Ascending aorta (tissue), 2 donors: ENCODE measurements at regions not wholly inside any gene's neighbourhood (a gene's known extent, or its start where the extent isn't known, plus 50 kb on each side); places are given as distances from the start of the nearest gene placed in this dataset.

Source experiments
- DNase-seq, 2 donors: peaks; one replicate each; pipeline ENCODE4 v3.0.0-alpha.2; 2019; ENCODE audit warnings: low spot score in 2 of 2
- H3K27ac ChIP-seq, 2 donors: fragments of 200-600 bp; sonication (generic); one replicate each; pipeline ENCODE4 v1.5.1; 2016 to 2017; ENCODE audit warnings: mild to moderate bottlenecking in 1 of 2
- H3K27me3 ChIP-seq: fragments of 200-600 bp; sonication (generic); one replicate; pipeline ENCODE4 v1.5.1; 2017
- H3K36me3 ChIP-seq, 2 donors: fragments of 200-600 bp; sonication (generic); one replicate each; pipeline ENCODE4 v1.5.1; 2016
- H3K4me1 ChIP-seq, 2 donors: fragments of 200-600 bp; sonication (generic); one replicate each; pipeline ENCODE4 v1.5.1; 2016 to 2017; ENCODE audit warnings: mild to moderate bottlenecking in 1 of 2
- H3K4me3 ChIP-seq, 2 donors: fragments of 200-600 bp; sonication (generic); one replicate each; pipeline ENCODE4 v1.5.1; 2016 to 2017; ENCODE audit warnings: mild to moderate bottlenecking in 1 of 2
- H3K9me3 ChIP-seq, 2 donors: fragments of 200-600 bp; sonication (generic); one replicate each; pipeline ENCODE4 v1.5.1; 2016
- CTCF ChIP-seq, 3 experiments: fragments of 200-600 bp in 2 of 3; fragments of 450-650 bp in 1 of 3; sonication (generic) in 2 of 3; IDR thresholded peaks; one replicate each; pipeline ENCODE4 v1.5.1; 2016 to 2019; ENCODE audit warnings: antibody characterized with exemption in 3 of 3, mild to moderate bottlenecking in 1 of 3, moderate library complexity in 1 of 3
- intact Hi-C: fragments of 100-400 bp; cut with DNase I; formaldehyde crosslinking; loops from one replicate; pipeline ENCODE4 v1.15.1; 2023

- TF ChIP-seq CTCF (IDR thresholded peaks at IDR 0.05), result no peak
- no peak overlapping the region for H3K4me3 ChIP-seq
- H3K4me1 ChIP-seq, result no peaks in the 10 kb centered on the region
- intact Hi-C loops, result no loop called here
- H3K27ac ChIP-seq, result no peak overlapping the region
- H3K27me3 ChIP-seq, result no peaks in the 10 kb centered on the region
- DNase-seq, result no peak
- H3K9me3 ChIP-seq, result no peaks in the 10 kb centered on the region
- no peaks in the 10 kb centered on the region for H3K36me3 ChIP-seq
Measured at GRCh38 chr3:72554689-72555088, 293.6 kb downstream of the SHQ1 start.

- no peaks in the 10 kb centered on the region for H3K27me3 ChIP-seq
- H3K9me3 ChIP-seq, result no peaks in the 10 kb centered on the region
- H3K4me3 ChIP-seq, result no peak overlapping the region
- no peaks in the 10 kb centered on the region for H3K36me3 ChIP-seq
- intact Hi-C loops, result no loop called here
- no peak for TF ChIP-seq CTCF (IDR thresholded peaks at IDR 0.05)
- DNase-seq, result no peak
- no peak overlapping the region for H3K27ac ChIP-seq
- H3K4me1 ChIP-seq, result no peaks in the 10 kb centered on the region
Measured at GRCh38 chr3:72553298-72553697, 294.9 kb downstream of the SHQ1 start.

GRCh38 chr3:72550582-72551262, 297.5 kb downstream of the SHQ1 start:
- no peak for DNase-seq
- intact Hi-C loops, result no loop called here
- no peak for TF ChIP-seq CTCF (IDR thresholded peaks at IDR 0.05)
- no peaks in the 10 kb centered on the region for H3K4me1 ChIP-seq
- H3K36me3 ChIP-seq, result no peaks in the 10 kb centered on the region
- H3K4me3 ChIP-seq, result no peak overlapping the region
- H3K9me3 ChIP-seq, result no peaks in the 10 kb centered on the region
- H3K27me3 ChIP-seq, result no peaks in the 10 kb centered on the region
- no peak overlapping the region for H3K27ac ChIP-seq

- Histone ChIP-seq H3K4me3 (no peak overlapping the region), H3K4me1 (no peaks in the 10 kb centered on the region), H3K9me3 (no peaks in the 10 kb centered on the region), H3K36me3 (no peaks in the 10 kb centered on the region), H3K27ac (no peak overlapping the region), H3K27me3 (no peaks in the 10 kb centered on the region)
- DNase-seq, result no peak
- no peak for TF ChIP-seq CTCF (IDR thresholded peaks at IDR 0.05)
- intact Hi-C loops, result no loop called here
Measured at GRCh38 chr3:72549761-72550581, 298.3 kb downstream of the SHQ1 start.

- no peak overlapping the region for H3K4me3 ChIP-seq
- TF ChIP-seq CTCF (IDR thresholded peaks at IDR 0.05), result no peak
- DNase-seq, result no peak
- no peaks in the 10 kb centered on the region for H3K36me3 ChIP-seq
- intact Hi-C loops, result no loop called here
- H3K27ac ChIP-seq, result no peak overlapping the region
- no peaks in the 10 kb centered on the region for H3K9me3 ChIP-seq
- H3K4me1 ChIP-seq, result no peaks in the 10 kb centered on the region
- no peaks in the 10 kb centered on the region for H3K27me3 ChIP-seq
Measured at GRCh38 chr3:72548981-72549380, 299.3 kb downstream of the SHQ1 start.
